ENCODE measurements at regions not wholly inside any gene's neighbourhood (a gene's known extent, or its start where the extent isn't known, plus 50 kb on each side); places are given as distances from the start of the nearest gene placed in this dataset.

GRCh38 chr4:55754754-55755350 lies 64.7 kb upstream of the EXOC1L start:
- DNase-seq, result no peak

- DNase-seq, result no peak
These were observed 63.4 kb upstream of the EXOC1L start for GRCh38 chr4:55756208-55756607.

- no peak for DNase-seq
These were observed 62.1 kb upstream of the EXOC1L start for GRCh38 chr4:55757356-55757952.

GRCh38 chr4:55758066-55758465 lies 61.5 kb upstream of the EXOC1L start:
- DNase-seq, result no peak

GRCh38 chr4:55758570-55758969 lies 61.0 kb upstream of the EXOC1L start:
- no peak for DNase-seq

- no peak for DNase-seq
These were observed 56.8 kb upstream of the EXOC1L start for GRCh38 chr4:55762819-55763218.

GRCh38 chr4:55763996-55764395 lies 55.6 kb upstream of the EXOC1L start:
- DNase-seq, result no peak

GRCh38 chr4:55765070-55765469 lies 54.5 kb upstream of the EXOC1L start:
- DNase-seq, result no peak

GRCh38 chr4:55768291-55768690 lies 51.3 kb upstream of the EXOC1L start:
- DNase-seq, result no peak
